ENCODE measurements at regions not wholly inside any gene's neighbourhood (a gene's known extent, or its start where the extent isn't known, plus 50 kb on each side); places are given as distances from the start of the nearest gene placed in this dataset.

- no TSS peak for BruUV-seq (replicated peaks)
- peak overlapping the region; percentile 71 for H3K9ac ChIP-seq (replicated peaks; ENCODE audit: extremely low read depth, insufficient read depth, low read length)
- H3K9me1 ChIP-seq (replicated peaks; ENCODE audit: control insufficient read depth, extremely low read depth, insufficient read depth, low read length) = no peaks in the 10 kb centered on the region
- FAIRE-seq (peak; percentile 56), DNase-seq (ENCODE audit: low read depth, low spot score) (peak; percentile 80)
- H3K4me1 ChIP-seq (ENCODE audit: control insufficient read depth, extremely low read depth, insufficient read depth, low read length) = peaks cover 12% of the 10 kb centered on the region
- peak overlapping the region; percentile 35 for H3K27ac ChIP-seq (ENCODE audit: insufficient read depth, low read depth, low read length)
- H3K4me3 ChIP-seq (replicated peaks in 1 of 3; ENCODE audit: insufficient read depth in 1 of 3, low read depth in 1 of 3, low read length in 3 of 3) = peak overlapping the region; percentile 36 to 78 (median 66)
- intact Hi-C loops (cut with micrococcal nuclease) (loop anchor here (1.0 to 5.0 kb wide), 7 partner anchors 18 to 911 kb away; partner anchors contain the start of genes USP47 and ZBED5), dilution Hi-C loops (cut with MboI; ENCODE audit: extremely low pct_ligation_motif_present, low sequenced_read_pairs) (no loop called here)
- ChIA-PET CTCF (interaction anchor here (0.6 to 2.8 kb wide), 15 partner anchors 12 to 868 kb away, joined by 3 to 22 read pairs (median 6); partner anchors contain the start of gene ZBED5), POLR2A (interaction anchor here (0.7 to 2.4 kb wide), 8 partner anchors 10 to 1446 kb away, joined by 3 to 37 read pairs (median 5); partner anchors contain the start of genes EIF4G2 and ZBED5)
- peak overlapping the region; percentile 72 for H3K4me2 ChIP-seq (ENCODE audit: insufficient read depth, low read length)
- H2AFZ ChIP-seq (ENCODE audit: low read depth, low read length) = peak overlapping the region; percentile 94
- no peaks in the 10 kb centered on the region for H3K79me2 ChIP-seq (ENCODE audit: control insufficient read depth, insufficient read depth, low read length)
- H3K9me3 ChIP-seq (replicated peaks; ENCODE audit: control insufficient read depth, insufficient read depth, low read length) = no peaks in the 10 kb centered on the region
- no peaks in the 10 kb centered on the region for H3K36me3 ChIP-seq (ENCODE audit: control insufficient read depth in 2 of 2, extremely low read depth in 1 of 2, insufficient read depth in 2 of 2, low read length in 2 of 2)
- H4K20me1 ChIP-seq (replicated peaks; ENCODE audit: control insufficient read depth, extremely low read depth, insufficient read depth, low read length) = no peaks in the 10 kb centered on the region
- H3K27me3 ChIP-seq (ENCODE audit: control insufficient read depth in 2 of 2, insufficient read depth in 2 of 2, low read length in 2 of 2) = peaks cover 0 to 6% of the 10 kb centered on the region in 2 experiments
- TF ChIP-seq GATA2 (IDR thresholded peaks at IDR 0.05; ENCODE audit: insufficient read depth, insufficient read length, low read depth, low read length) (no peak), JUN (IDR thresholded peaks at IDR 0.05; ENCODE audit: borderline replicate concordance, insufficient read depth, insufficient read length, low read depth) (no peak)
Observed at GRCh38 chr11:10930972-10931760, 73.3 kb upstream of the ZBED5 start.

GRCh38 chr11:10930224-10930971, 72.5 kb upstream of the ZBED5 start:
- H3K9ac ChIP-seq (replicated peaks; ENCODE audit: extremely low read depth, insufficient read depth, low read length) = peak overlapping the region; percentile 71
- H4K20me1 ChIP-seq (replicated peaks; ENCODE audit: control insufficient read depth, extremely low read depth, insufficient read depth, low read length) = no peaks in the 10 kb centered on the region
- no TSS peak for BruUV-seq (replicated peaks)
- peak overlapping the region; percentile 22 for H3K27ac ChIP-seq (ENCODE audit: insufficient read depth, low read depth, low read length)
- dilution Hi-C loops (cut with MboI; ENCODE audit: extremely low pct_ligation_motif_present, low sequenced_read_pairs) (no loop called here), intact Hi-C loops (cut with micrococcal nuclease) (loop anchor here (2.0 to 5.0 kb wide), 3 partner anchors 18 to 912 kb away; partner anchors contain the start of gene USP47)
- H3K4me1 ChIP-seq (ENCODE audit: control insufficient read depth, extremely low read depth, insufficient read depth, low read length) = peaks cover 12% of the 10 kb centered on the region
- H3K9me1 ChIP-seq (replicated peaks; ENCODE audit: control insufficient read depth, extremely low read depth, insufficient read depth, low read length) = no peaks in the 10 kb centered on the region
- H3K4me3 ChIP-seq (replicated peaks in 1 of 3; ENCODE audit: insufficient read depth in 1 of 3, low read depth in 1 of 3, low read length in 3 of 3) = peak overlapping the region; percentile 36 to 78 (median 66)
- H2AFZ ChIP-seq (ENCODE audit: low read depth, low read length) = peak overlapping the region; percentile 94
- H3K27me3 ChIP-seq (ENCODE audit: control insufficient read depth in 2 of 2, insufficient read depth in 2 of 2, low read length in 2 of 2) = peaks cover 0 to 6% of the 10 kb centered on the region in 2 experiments
- H3K4me2 ChIP-seq (ENCODE audit: insufficient read depth, low read length) = peak overlapping the region; percentile 72
- H3K36me3 ChIP-seq (ENCODE audit: control insufficient read depth in 2 of 2, extremely low read depth in 1 of 2, insufficient read depth in 2 of 2, low read length in 2 of 2) = no peaks in the 10 kb centered on the region
- POLR2A ChIA-PET = interaction anchor here (0.8 to 2.4 kb wide), 4 partner anchors 30 to 137 kb away, joined by 5 to 37 read pairs (median 5); partner anchors contain the start of genes EIF4G2 and ZBED5
- TF ChIP-seq EZH2 (IDR thresholded peaks at IDR 0.05; ENCODE audit: borderline replicate concordance, low read depth, low read length, severe bottlenecking) (no peak), GATA2 (IDR thresholded peaks at IDR 0.05; ENCODE audit: insufficient read depth, insufficient read length, low read depth, low read length) (no peak), CTCF (IDR thresholded peaks at IDR 0.05; ENCODE audit: extremely low read depth in 1 of 2, insufficient read depth in 1 of 2, low read depth in 1 of 2, low read length in 2 of 2) (no peak), POLR2AphosphoS5 (IDR thresholded peaks at IDR 0.05; ENCODE audit: insufficient read depth, low read depth, low read length) (no peak), POLR2A (IDR thresholded peaks at IDR 0.05; ENCODE audit: low read depth, low read length) (no peak), FOS (IDR thresholded peaks at IDR 0.05; ENCODE audit: borderline replicate concordance, insufficient read depth, low read length) (no peak), JUN (IDR thresholded peaks at IDR 0.05; ENCODE audit: borderline replicate concordance, insufficient read depth, insufficient read length, low read depth) (no peak), MYC (IDR thresholded peaks at IDR 0.05; ENCODE audit: low read depth, low read length) (no peak), MAX (IDR thresholded peaks at IDR 0.05; ENCODE audit: insufficient read depth, insufficient read length) (no peak)
- H3K9me3 ChIP-seq (replicated peaks; ENCODE audit: control insufficient read depth, insufficient read depth, low read length) = no peaks in the 10 kb centered on the region
- FAIRE-seq (peak; percentile 84), DNase-seq (ENCODE audit: low read depth, low spot score) (peak; percentile 48)
- H3K79me2 ChIP-seq (ENCODE audit: control insufficient read depth, insufficient read depth, low read length) = no peaks in the 10 kb centered on the region
- CTCF ChIA-PET = interaction anchor here (1.0 to 2.8 kb wide), 8 partner anchors 15 to 138 kb away, joined by 3 to 22 read pairs (median 10); partner anchors contain the start of gene ZBED5
